ENCODE measurements at regions not wholly inside any gene's neighbourhood (a gene's known extent, or its start where the extent isn't known, plus 50 kb on each side); places are given as distances from the start of the nearest gene placed in this dataset.

DNA sequence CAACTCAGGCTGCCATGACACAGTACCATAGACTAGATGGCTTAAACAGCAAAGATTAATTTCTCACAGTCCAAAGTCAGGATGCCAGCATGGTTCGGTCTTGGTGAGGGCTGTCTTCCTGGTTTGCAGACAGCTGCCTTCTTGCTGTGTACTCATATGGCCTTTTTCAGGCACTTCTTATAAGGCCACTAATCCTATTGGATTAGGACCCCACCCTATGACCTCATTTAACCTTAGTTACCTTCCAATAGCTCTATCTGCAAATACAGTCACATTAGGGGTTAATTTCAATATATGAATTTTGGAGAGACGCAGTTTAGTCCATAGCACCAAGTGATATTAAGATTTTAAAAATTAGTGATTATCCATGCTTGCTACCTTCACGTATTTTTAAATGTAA is 297.8 kb downstream of the WDR72 start:
- TF ChIP-seq, protein P1, sequence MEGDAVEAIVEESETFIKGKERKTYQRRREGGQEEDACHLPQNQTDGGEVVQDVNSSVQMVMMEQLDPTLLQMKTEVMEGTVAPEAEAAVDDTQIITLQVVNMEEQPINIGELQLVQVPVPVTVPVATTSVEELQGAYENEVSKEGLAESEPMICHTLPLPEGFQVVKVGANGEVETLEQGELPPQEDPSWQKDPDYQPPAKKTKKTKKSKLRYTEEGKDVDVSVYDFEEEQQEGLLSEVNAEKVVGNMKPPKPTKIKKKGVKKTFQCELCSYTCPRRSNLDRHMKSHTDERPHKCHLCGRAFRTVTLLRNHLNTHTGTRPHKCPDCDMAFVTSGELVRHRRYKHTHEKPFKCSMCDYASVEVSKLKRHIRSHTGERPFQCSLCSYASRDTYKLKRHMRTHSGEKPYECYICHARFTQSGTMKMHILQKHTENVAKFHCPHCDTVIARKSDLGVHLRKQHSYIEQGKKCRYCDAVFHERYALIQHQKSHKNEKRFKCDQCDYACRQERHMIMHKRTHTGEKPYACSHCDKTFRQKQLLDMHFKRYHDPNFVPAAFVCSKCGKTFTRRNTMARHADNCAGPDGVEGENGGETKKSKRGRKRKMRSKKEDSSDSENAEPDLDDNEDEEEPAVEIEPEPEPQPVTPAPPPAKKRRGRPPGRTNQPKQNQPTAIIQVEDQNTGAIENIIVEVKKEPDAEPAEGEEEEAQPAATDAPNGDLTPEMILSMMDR (IDR thresholded peaks at IDR 0.05): no peak
- TF ChIP-seq POLR2AphosphoS5 (IDR thresholded peaks at IDR 0.05; ENCODE audit: low read depth, low read length) (no peak), TCF7L2 (IDR thresholded peaks at IDR 0.05; ENCODE audit: low read depth, low read length) (no peak)
- TF ChIP-seq, protein P2, sequence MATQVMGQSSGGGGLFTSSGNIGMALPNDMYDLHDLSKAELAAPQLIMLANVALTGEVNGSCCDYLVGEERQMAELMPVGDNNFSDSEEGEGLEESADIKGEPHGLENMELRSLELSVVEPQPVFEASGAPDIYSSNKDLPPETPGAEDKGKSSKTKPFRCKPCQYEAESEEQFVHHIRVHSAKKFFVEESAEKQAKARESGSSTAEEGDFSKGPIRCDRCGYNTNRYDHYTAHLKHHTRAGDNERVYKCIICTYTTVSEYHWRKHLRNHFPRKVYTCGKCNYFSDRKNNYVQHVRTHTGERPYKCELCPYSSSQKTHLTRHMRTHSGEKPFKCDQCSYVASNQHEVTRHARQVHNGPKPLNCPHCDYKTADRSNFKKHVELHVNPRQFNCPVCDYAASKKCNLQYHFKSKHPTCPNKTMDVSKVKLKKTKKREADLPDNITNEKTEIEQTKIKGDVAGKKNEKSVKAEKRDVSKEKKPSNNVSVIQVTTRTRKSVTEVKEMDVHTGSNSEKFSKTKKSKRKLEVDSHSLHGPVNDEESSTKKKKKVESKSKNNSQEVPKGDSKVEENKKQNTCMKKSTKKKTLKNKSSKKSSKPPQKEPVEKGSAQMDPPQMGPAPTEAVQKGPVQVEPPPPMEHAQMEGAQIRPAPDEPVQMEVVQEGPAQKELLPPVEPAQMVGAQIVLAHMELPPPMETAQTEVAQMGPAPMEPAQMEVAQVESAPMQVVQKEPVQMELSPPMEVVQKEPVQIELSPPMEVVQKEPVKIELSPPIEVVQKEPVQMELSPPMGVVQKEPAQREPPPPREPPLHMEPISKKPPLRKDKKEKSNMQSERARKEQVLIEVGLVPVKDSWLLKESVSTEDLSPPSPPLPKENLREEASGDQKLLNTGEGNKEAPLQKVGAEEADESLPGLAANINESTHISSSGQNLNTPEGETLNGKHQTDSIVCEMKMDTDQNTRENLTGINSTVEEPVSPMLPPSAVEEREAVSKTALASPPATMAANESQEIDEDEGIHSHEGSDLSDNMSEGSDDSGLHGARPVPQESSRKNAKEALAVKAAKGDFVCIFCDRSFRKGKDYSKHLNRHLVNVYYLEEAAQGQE (IDR thresholded peaks at IDR 0.05; ENCODE audit: insufficient read depth in 1 of 2, low read depth in 2 of 2, low read length in 1 of 2): no peak
